ENCODE measurements at regions not wholly inside any gene's neighbourhood (a gene's known extent, or its start where the extent isn't known, plus 50 kb on each side); places are given as distances from the start of the nearest gene placed in this dataset.

- no peak for TF ChIP-seq POLR2AphosphoS5 (IDR thresholded peaks at IDR 0.05)
- TF ChIP-seq CTCF (IDR thresholded peaks at IDR 0.05): no peak
- no peak for TF ChIP-seq POLR2A (IDR thresholded peaks at IDR 0.05)
- TF ChIP-seq EP300 (IDR thresholded peaks at IDR 0.05; ENCODE audit: low read depth): no peak
These were observed 107.3 kb upstream of the PTPRR start for GRCh38 chr12:71027856-71028255.
